GM19468 (cell line): ENCODE measurements at regions not wholly inside any gene's neighbourhood (a gene's known extent, or its start where the extent isn't known, plus 50 kb on each side); places are given as distances from the start of the nearest gene placed in this dataset.
"Not testable (repeated sequence)": the region's sequence is repeated elsewhere in the genome, so short reads cannot be mapped to it uniquely, and the experiment has no call there.

ENCODE experiments used
- ATAC-seq: cut with Tn5 transposase; IDR thresholded peaks from one replicate; pipeline ENCODE4 v1.9.1; 2021; ENCODE audit warnings: mild to moderate bottlenecking, moderate library complexity, moderate number of reproducible peaks; ENCODE audit not compliant: unreplicated experiment; ENCODE audit errors: extremely low read depth

- ATAC-seq = no peak
These were observed 99.6 kb downstream of the FAM114A2 start for GRCh38 chr5:153939101-153939500.

DNA sequence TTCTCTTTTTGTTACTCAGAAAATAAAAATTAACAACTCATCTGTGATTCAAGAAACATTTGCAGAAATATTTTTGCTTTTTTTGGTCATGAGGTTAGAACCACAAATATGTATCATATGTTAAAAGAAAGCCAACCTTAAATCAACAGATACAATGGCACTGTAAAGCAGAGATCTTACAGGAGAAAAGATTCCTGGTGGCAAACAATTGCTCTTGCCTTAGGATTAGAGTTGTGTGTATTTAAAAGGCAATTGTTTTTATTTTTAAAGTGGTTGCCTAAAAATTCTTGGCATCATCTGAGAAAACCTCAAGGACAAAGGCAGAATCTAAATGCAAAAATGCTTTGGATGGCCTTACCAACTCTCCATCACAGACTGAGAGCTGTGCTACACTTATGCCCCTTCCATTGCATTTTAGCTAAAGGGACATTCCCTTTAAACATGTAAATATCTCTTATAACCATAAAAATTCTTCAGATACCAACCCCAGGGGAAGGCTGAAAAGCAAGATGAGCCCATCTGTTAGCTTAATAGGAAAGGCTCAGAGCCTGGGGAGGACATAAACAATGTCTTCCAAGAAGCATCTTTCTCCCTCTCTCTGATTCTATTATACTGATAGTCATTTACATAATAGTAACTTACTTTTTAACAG, 100.4 kb downstream of the FAM114A2 start:
- ATAC-seq = no peak

DNA sequence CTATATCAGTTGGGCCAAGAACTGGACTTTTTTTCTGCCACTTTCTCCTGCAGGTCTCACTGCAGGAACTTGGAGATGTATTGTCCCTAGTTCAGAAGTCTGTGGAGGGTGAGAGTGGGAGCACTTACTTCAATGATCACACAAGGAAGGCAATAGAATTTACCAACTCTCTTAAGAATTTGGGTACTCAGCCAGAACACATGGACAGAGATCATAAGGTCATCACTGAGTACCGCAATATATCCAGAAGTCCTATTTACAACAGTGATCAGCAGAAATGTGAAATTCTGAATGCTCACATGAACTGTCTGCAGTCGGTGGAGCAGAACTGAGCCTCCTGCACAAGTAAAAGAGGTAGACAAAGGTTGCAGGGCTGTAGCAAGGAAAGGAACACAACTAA, 101.0 kb downstream of the FAM114A2 start:
- no peak for ATAC-seq

DNA sequence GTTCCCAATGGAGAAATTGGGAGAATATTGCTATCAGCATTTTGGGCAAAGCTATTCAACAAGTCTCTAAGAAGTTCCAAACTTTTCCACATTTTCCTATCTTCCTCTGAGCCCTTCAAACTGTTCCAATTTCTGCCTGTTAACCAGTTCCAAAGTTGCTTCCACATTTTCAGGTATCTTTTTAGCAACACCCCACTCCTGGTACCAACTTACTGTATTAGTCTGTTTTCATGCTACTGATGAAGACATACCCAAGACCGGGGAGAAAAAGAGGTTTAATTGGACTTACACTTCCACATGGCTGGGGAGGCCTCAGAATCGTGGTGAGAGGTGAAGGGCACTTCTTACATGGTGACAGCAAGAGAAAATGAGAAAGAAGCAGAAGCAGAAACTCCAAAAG, 103.6 kb downstream of the FAM114A2 start:
- ATAC-seq = not testable (repeated sequence)

GRCh38 chr5:153926201-153926600, 112.5 kb downstream of the FAM114A2 start:
- no peak for ATAC-seq

GRCh38 chr5:153919161-153919560, 119.5 kb downstream of the FAM114A2 start:
- no peak for ATAC-seq

- no peak for ATAC-seq
These were observed 131.4 kb downstream of the FAM114A2 start for GRCh38 chr5:153907170-153907775.

- ATAC-seq = no peak
These were observed 133.5 kb downstream of the FAM114A2 start for GRCh38 chr5:153905219-153905618.

- no peak for ATAC-seq
These were observed 135.4 kb downstream of the FAM114A2 start for GRCh38 chr5:153903321-153903720.

- no peak for ATAC-seq
These were observed 136.7 kb downstream of the FAM114A2 start for GRCh38 chr5:153902016-153902415.

GRCh38 chr5:153901449-153901848, 137.3 kb downstream of the FAM114A2 start:
- no peak for ATAC-seq

GRCh38 chr5:153900703-153901395, 137.9 kb downstream of the FAM114A2 start:
- ATAC-seq = no peak

GRCh38 chr5:153899746-153900145, 139.0 kb downstream of the FAM114A2 start:
- ATAC-seq = no peak

- ATAC-seq = peak; percentile 98
These were observed 142.0 kb downstream of the FAM114A2 start for GRCh38 chr5:153896701-153897100.

DNA sequence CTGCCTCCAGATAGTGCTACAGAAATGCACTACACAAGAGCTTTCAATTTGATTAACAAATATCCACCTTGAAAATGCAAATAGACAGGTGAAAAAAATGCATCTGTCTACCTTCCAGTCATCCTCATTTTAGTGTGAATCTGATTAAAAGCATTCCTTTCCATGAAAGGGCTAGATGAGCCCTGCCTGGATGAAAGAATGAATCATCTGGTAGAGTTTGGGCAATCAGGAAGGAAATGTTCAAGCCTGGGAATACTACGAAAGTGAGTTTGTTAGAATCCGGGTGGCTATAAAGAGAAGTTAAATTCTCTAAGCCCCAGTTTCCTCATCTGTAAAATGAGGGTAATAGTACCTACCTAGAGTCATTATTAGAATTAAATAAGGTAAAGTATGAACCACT, 142.6 kb downstream of the FAM114A2 start:
- ATAC-seq = no peak

- no peak for ATAC-seq
These were observed 143.4 kb downstream of the FAM114A2 start for GRCh38 chr5:153895266-153895665.

- no peak for ATAC-seq
These were observed 144.9 kb downstream of the FAM114A2 start for GRCh38 chr5:153893817-153894216.

DNA sequence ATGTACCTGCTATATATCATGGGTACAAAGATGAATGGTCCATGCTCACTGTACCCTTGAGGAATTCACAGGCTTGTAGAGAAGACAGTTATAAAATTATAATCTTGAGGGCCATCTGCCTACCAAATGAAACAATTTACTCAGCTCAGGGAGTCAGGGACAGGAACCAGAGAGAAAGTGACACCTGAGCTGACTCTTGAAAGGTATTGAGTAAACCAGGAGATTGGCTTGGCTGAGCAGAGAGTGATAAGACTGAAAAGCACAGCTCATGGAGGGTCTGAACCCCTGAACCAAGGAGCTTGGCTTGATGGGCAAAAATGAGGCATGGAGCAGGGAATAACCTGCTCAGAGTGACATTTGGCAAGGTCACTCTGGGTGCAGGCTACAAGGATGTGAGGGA, 147.3 kb downstream of the FAM114A2 start:
- peak; percentile 54 for ATAC-seq

- no peak for ATAC-seq
These were observed 149.9 kb downstream of the FAM114A2 start for GRCh38 chr5:153888781-153889180.

- no peak for ATAC-seq
These were observed 153.6 kb downstream of the FAM114A2 start for GRCh38 chr5:153885141-153885540.

- no peak for ATAC-seq
These were observed 154.1 kb downstream of the FAM114A2 start for GRCh38 chr5:153884612-153884957.
